ENCODE measurements at regions not wholly inside any gene's neighbourhood (a gene's known extent, or its start where the extent isn't known, plus 50 kb on each side); places are given as distances from the start of the nearest gene placed in this dataset.
A peak's percentile ranks its signal among the peaks of the same experiment; 100 is the strongest.
"Not testable (repeated sequence)": the region's sequence is repeated elsewhere in the genome, so short reads cannot be mapped to it uniquely, and the experiment has no call there.

DNA sequence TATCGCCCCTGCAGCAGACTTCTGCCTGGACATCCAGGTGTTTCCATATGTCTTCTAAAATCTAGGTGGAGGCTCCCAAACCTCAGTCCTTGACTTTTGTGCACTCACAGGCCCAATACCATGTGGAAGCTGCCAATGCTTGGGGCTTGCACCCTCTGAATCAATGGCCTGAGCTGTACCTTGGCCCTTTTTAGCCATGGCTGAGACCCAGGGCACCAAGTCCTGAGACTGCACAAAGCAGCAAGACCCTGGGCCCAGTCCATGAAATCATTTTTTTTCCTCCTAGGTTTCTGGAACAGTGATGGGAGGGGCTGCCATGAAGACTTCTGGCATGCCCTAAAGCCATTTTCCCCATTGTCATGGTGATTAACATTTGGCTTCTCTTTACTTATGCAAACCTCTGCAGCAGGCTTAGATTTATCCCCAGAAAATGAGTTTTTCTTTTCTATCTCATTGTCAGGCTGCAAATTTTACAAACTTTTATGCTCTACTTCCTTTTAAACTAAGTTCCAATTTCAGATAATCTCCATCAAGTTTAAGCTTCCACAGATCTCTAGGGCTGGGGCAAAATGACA is 1445.8 kb upstream of the FLRT2 start:
- no peak for DNase-seq (ENCODE audit: low spot score)

DNA sequence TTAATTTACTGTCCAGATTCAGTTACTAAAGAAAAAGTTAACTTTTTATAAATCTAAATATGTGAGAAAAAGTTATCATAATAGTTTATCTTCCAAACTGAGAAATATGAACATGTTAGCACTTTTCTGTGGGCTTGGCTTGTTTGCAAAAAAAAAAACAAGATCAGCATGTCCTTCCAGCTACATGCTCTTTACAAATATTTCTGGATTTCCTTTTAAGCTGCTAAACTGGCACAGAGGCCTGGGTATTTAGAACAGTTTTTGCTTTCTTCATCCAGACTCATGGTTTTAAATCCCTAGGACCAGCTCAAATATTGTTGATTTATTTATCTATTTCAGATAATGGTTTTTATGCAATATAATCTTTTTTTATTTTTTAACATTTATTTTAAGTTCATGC is 1444.5 kb upstream of the FLRT2 start:
- no peak for DNase-seq (ENCODE audit: low spot score)

DNA sequence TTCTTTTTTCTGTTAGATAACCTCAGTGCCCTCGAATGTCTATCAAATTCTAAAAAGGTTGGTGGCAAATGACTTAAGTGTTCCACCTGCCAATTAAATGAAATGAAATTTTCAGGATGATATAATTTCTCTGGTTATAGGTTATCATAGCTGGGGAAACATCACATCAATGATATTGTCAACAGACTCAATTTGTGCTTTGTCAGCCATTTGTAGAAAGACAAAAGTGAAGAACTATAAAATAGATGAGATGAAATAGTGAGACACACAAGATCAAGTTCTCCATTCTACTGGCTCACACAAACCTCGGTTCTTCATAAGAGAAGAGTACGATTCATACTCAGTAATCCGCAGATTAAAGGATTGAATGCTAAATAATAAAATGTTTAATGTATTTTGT is 1443.2 kb upstream of the FLRT2 start:
- no peak for DNase-seq (ENCODE audit: low spot score)

DNA sequence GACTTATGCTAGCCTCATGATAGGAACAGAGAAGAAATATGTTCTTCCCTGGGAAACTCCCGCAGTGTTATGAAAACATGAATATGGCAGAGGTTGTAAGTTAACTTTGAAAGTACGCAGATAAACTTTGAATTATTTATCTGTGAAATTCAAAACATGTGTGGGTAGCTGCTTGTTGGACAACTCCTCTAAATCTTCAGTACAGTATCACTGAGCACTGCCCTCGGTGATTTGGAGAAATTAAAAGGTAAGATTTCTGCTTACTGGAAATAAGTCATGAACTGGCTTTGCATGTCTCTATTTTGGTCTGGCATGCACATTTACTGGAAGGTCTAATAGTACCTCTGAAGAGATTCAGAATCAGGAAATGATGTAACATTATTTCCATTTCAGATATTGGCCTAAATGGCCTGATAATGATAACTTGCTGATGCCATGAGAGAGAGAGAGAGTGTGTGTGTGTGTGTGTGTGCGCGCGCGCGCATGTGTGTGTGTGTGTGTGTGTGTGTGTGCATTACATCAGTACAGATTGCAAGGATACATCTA is 1441.9 kb upstream of the FLRT2 start:
- no peak for DNase-seq (ENCODE audit: low spot score)

- DNase-seq (ENCODE audit: low spot score), result no peak
Measured at GRCh38 chr14:84090837-84091236, 1439.1 kb upstream of the FLRT2 start.

DNA sequence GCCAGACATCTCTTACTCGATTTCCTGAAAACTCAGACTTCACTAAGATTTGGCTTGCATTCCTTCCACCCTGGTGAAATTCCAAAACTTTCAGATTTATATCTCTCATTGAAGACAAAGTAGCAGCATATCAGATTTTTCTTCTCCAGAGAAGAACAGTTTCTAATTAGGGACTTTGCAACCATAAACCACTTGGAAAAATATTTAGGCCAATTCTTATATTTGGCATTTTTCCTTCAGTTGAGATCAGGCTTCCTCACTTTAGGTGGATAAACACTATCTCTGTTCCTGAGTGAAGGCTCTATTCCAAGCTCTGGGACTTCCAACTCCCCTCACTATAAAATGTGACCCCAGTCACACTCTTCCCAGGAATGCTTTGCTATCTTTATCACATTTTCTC is 1434.3 kb upstream of the FLRT2 start:
- no peak for DNase-seq (ENCODE audit: low spot score)

DNA sequence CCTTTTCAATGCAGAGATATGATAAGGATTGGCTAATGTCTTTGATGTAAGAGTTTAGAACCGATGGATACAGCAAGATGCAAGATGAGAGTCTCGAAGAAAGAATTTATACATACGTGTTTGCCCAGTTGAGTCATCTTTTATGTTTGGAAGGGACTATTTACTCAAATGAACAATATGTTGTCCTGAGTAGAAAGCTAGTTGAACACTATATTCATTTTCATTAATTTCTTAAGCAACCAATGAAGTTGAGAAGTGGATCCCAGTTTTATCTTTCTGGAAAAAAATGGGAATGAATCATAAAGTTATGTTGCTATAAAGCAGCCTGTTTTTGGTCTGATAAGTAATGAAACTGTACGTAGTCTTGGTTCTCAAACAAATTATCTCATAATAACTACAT is 1431.7 kb upstream of the FLRT2 start:
- DNase-seq (ENCODE audit: low spot score), result no peak

GRCh38 chr14:84099560-84099959 is 1430.4 kb upstream of the FLRT2 start:
- DNase-seq (ENCODE audit: low spot score), result not testable (repeated sequence)

- no peak for DNase-seq (ENCODE audit: low spot score)
Measured at GRCh38 chr14:84107835-84108343, 1422.1 kb upstream of the FLRT2 start.

- no peak for DNase-seq (ENCODE audit: low spot score)
Measured at GRCh38 chr14:84108746-84109457, 1421.0 kb upstream of the FLRT2 start.

GRCh38 chr14:84112589-84112988 is 1417.4 kb upstream of the FLRT2 start:
- no peak for DNase-seq (ENCODE audit: low spot score)

- DNase-seq (ENCODE audit: low spot score), result no peak
Measured at GRCh38 chr14:84125676-84126075, 1404.3 kb upstream of the FLRT2 start.

DNA sequence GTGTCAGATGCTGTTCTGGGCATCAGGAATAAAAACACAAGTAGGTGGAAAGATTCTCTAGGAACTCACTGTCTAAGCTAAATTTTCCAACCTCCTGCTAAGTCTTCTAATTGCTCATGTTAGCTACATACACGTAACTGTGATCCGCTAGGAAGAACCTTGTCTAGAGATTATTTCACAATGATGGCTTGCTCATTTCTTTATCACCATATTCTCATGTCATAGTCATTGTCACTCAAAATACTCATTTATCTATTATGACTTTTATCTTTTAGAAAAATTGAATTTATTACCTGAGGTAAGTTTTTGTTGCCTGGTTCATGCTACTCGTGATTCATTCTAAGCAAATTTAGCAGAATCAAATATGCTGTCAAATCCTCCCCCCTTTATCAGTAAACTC is 1402.4 kb upstream of the FLRT2 start:
- no peak for DNase-seq (ENCODE audit: low spot score)

GRCh38 chr14:84128050-84128449 is 1401.9 kb upstream of the FLRT2 start:
- peak; percentile 2 for DNase-seq (ENCODE audit: low spot score)

DNA sequence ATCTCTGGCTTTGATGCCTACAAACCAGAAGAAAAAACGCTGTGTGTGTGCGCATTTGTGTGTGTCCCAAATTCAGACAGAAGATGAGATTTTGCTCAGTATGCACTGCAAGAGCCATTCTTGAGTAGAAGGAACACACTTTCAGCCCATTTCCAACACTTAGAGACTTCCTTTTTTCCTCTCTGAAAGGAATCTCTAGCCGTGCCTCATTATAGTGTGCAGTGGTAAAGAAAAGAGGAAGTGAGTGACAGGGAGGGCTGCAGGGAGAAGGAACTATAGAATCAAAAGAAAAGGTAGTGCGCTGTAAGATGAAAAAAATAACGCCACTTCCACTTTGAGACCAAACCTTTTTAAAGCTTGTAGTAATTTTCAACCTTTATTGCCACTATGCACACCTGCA is 1400.9 kb upstream of the FLRT2 start:
- DNase-seq (ENCODE audit: low spot score), result no peak

DNA sequence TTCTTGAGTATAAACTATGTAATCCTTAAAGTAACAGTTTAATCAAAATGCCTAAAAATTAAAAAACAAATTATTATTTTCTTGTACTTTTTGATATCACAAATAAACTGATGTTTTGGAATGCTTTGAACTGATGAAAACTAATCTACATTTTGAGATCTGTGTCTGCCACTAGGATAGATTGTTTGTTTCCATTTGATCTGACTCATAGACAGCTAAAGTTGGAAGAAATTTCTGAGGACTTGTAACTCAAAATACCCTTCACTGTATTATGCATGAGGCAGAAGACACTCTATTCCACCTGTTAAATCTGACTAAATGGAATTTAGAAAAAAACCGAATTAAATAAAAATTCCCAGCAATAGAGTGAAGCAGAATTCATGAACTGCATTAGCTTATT is 1400.0 kb upstream of the FLRT2 start:
- DNase-seq (ENCODE audit: low spot score), result no peak

DNA sequence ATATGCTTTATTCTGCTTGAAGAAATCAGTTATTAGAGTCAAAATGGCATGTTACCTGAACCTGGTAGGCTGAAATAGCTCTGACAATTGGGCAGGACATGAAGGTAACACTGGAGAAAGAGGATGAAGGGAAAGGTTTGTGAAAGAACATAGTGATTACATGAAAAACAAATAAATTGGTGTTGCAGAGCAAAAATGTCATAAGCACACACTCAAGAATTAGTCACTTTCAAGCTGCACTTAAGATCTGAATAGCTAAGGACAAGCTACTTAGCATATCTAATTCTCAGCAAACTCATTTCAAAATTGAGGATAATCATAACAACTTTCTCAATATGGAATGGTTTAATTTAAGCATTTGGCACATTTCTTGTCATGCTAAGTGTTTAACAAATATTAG is 1398.0 kb upstream of the FLRT2 start:
- no peak for DNase-seq (ENCODE audit: low spot score)

GRCh38 chr14:84144166-84144565 is 1385.8 kb upstream of the FLRT2 start:
- no peak for DNase-seq (ENCODE audit: low spot score)

GRCh38 chr14:84152452-84152851 is 1377.5 kb upstream of the FLRT2 start:
- no peak for DNase-seq (ENCODE audit: low spot score)

DNA sequence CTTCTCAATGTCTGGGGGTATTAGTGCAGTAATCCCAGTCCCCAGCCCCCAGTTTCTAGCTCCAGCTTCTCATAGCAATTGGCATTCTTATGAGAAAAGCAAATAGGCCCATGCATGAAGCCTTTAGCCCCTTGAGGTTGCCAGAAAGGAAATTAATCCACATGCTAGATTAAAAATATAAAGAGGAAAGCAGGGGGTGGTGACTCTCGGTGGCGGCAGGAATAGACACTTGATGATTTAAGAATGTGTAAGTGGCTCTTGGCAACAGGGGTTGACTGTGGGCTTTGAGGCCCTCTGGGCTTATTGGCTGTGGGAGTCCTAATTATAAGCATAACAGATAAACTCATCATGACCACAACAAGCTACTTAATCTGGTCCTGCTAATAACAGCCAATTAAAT is 1367.3 kb upstream of the FLRT2 start:
- no peak for DNase-seq (ENCODE audit: low spot score)

DNA sequence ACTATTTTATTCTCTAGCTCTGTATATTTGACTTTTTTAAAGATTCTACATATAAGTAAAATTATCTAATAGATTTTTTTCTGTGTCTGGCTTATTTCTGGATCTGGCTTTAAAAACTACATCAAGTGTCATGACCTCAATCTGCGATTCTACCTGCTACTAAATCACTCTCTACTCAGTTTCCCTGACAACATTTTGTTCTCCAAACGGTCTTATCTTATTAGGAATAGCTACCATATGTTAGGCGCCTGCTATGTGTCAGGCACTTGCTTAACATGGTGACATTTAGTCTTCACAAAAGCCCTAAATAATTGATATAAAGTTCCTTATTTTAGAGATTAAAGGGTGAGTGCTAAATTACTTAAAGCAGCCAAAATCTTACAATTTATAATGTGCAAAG is 1362.9 kb upstream of the FLRT2 start:
- no peak for DNase-seq (ENCODE audit: low spot score)

DNA sequence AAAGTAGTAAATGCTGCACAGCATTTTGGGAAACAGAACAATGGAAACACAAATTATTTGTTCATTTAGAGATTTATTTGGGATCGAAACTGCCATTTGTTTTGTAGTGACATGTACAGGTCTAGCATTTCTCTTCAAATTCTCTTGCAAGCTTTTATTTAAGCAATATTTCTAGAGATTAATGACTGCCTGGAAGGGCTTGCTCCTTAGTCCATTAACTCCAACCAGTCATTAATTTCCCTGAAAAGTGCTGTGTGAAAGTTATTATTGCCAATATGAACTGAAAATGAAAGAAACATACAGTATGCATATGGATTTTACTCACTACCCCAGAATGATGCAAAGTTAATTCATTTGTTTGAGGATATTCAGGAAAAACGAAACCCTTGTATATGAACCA is 1349.6 kb upstream of the FLRT2 start:
- no peak for DNase-seq (ENCODE audit: low spot score)

DNA sequence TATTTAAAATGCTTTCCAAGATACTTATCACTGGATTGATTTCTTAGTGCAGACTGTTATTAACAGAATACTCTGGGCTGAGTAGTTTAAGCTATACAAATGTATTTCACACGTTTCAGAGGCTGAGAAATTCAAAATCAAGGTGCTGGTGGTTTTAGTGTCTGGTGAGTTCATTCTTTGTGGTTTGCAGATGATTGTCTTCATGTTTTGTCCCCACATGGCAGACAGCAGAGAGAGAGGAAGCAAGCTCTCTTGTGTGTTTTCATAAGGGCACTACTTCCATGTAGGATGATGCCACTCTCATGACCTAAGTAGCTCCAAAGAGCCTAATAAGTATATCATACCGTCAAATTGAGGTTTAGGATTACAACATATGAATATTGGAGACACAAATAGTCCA is 1348.9 kb upstream of the FLRT2 start:
- DNase-seq (ENCODE audit: low spot score), result no peak

GRCh38 chr14:84195514-84195913 is 1334.4 kb upstream of the FLRT2 start:
- DNase-seq (ENCODE audit: low spot score), result no peak
